ENCODE measurements at regions not wholly inside any gene's neighbourhood (a gene's known extent, or its start where the extent isn't known, plus 50 kb on each side); places are given as distances from the start of the nearest gene placed in this dataset.

- Mint-ChIP-seq H3K36me3 (no peaks in the 10 kb centered on the region), H3K4me1 (peaks cover 0 to 4% (median 0%) of the 10 kb centered on the region in 3 donors), H3K27me3 (peaks cover 3% of the 10 kb centered on the region), H3K9me3 (peaks cover 0 to 2% (median 0%) of the 10 kb centered on the region in 3 donors), H3K4me3 (no peak overlapping the region), H3K27ac (no peak overlapping the region)
Observed at GRCh38 chr5:164345853-164346252, 840.4 kb downstream of the MAT2B start.

DNA sequence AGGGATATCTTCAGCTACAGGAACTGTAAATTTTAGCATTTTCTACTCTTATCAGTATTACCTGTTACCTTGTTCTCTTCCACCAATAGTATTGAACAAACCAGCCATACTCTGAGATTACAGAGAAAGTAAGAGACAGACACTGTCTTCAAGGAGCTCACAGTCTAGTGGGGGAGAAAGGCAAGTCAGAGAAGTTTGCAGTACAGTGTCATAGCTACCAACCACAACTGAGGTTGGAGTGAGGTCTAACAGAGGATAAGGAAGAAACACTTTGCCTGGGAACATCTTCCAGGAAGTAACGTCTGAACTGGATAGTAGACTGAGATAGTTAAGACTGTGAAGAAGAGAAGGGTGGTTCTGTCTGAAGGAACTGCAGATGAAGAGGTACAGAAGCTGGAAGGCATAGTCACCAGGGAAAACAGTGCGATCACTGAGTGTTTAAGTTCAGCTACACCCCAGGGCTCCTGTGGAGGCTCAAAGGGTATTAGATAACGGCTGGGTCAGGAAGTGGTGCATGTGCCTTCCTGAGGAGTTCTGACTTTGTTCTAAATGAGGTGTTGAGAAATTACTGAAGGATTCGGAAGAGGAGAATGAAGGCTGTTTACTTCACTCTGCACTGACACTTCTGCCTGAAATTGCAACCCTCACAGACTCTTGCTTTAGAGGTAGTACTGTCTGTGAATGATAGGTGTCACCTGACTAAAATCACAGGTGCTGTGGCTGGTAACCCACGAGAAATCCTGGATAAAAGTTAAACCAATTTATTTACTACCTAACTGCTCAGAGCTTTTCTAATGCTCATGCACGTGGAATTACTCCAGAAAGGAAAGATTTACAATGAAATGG, 841.6 kb downstream of the MAT2B start:
- H3K27me3 Mint-ChIP-seq = peaks cover 3% of the 10 kb centered on the region
- no peaks in the 10 kb centered on the region for H3K36me3 Mint-ChIP-seq
- H3K4me3 Mint-ChIP-seq = no peak overlapping the region
- H3K9me3 Mint-ChIP-seq = peaks cover 0 to 2% (median 0%) of the 10 kb centered on the region in 3 donors
- peaks cover 0 to 4% (median 0%) of the 10 kb centered on the region in 3 donors for H3K4me1 Mint-ChIP-seq
- H3K27ac Mint-ChIP-seq = no peak overlapping the region

GRCh38 chr5:164350236-164350635, 844.8 kb downstream of the MAT2B start:
- peaks cover 0 to 4% (median 0%) of the 10 kb centered on the region in 3 donors for H3K4me1 Mint-ChIP-seq
- no peaks in the 10 kb centered on the region for H3K36me3 Mint-ChIP-seq
- H3K4me3 Mint-ChIP-seq = no peak overlapping the region
- no peak overlapping the region for H3K27ac Mint-ChIP-seq
- peaks cover 3% of the 10 kb centered on the region for H3K27me3 Mint-ChIP-seq
- peaks cover 0 to 2% (median 0%) of the 10 kb centered on the region in 3 donors for H3K9me3 Mint-ChIP-seq

- Mint-ChIP-seq H3K36me3 (no peaks in the 10 kb centered on the region), H3K4me1 (peaks cover 0 to 4% (median 0%) of the 10 kb centered on the region in 3 donors), H3K4me3 (no peak overlapping the region), H3K9me3 (peaks cover 0 to 2% (median 0%) of the 10 kb centered on the region in 3 donors), H3K27ac (no peak overlapping the region), H3K27me3 (peaks cover 6% of the 10 kb centered on the region)
Observed at GRCh38 chr5:164351245-164351834, 845.9 kb downstream of the MAT2B start.

- Mint-ChIP-seq H3K27me3 (peaks cover 6% of the 10 kb centered on the region), H3K4me1 (no peaks in the 10 kb centered on the region), H3K27ac (no peak overlapping the region), H3K4me3 (no peak overlapping the region), H3K36me3 (no peaks in the 10 kb centered on the region), H3K9me3 (peaks cover 0 to 2% (median 0%) of the 10 kb centered on the region in 3 donors)
Observed at GRCh38 chr5:164352695-164353094, 847.3 kb downstream of the MAT2B start.

DNA sequence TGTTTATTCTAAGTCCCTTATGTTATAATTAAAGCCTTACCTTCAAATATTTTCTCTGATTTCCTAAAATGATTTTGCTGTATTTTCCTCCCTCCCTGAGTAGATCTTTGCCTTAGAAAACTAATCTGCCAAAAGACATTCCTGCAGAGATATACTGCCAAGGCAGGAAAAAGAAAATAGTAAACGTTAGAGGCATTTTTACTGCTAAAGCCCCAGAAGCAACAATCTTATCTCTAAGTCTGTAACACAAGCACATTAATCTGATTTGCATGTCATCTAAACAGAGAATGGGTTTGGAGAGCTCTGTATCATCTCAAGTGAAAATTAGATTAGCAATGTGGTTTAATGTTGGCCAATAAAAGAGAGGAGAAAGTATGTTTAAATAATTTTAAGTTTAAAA, 847.7 kb downstream of the MAT2B start:
- H3K27ac Mint-ChIP-seq = no peak overlapping the region
- peaks cover 0 to 2% (median 0%) of the 10 kb centered on the region in 3 donors for H3K9me3 Mint-ChIP-seq
- H3K4me3 Mint-ChIP-seq = no peak overlapping the region
- peaks cover 6% of the 10 kb centered on the region for H3K27me3 Mint-ChIP-seq
- H3K36me3 Mint-ChIP-seq = no peaks in the 10 kb centered on the region
- H3K4me1 Mint-ChIP-seq = no peaks in the 10 kb centered on the region

- H3K27me3 Mint-ChIP-seq = peaks cover 6% of the 10 kb centered on the region
- no peaks in the 10 kb centered on the region for H3K36me3 Mint-ChIP-seq
- no peak overlapping the region for H3K4me3 Mint-ChIP-seq
- H3K9me3 Mint-ChIP-seq = peaks cover 0 to 2% (median 0%) of the 10 kb centered on the region in 3 donors
- H3K4me1 Mint-ChIP-seq = no peaks in the 10 kb centered on the region
- H3K27ac Mint-ChIP-seq = no peak overlapping the region
Observed at GRCh38 chr5:164354139-164354751, 848.8 kb downstream of the MAT2B start.

DNA sequence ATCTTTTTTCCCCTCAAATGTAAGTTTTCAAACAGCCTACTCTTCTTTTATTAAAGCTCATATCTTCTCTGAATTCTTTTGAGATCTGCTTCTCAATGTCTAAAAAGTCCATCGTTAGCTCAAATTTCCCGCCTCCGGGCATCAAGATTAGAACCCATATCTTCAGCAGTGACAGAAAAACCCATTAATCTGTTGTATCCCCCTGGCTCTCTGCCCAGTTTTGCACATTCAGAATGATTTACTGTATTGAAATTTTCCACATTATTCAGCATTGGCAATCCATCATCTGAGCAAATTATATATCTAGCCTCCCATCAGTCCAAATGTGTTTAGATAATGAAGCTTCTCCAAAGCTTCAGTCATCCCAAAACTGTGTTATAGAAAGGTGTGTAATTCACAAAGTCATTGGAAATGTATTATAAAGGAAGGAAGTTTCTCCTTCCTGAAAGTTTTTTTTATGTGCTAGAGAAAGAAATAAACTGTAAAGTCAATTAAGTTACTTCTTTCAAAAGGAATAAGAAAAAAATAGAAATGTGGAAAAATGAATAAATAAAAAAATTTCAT, 849.9 kb downstream of the MAT2B start:
- no peak overlapping the region for H3K4me3 Mint-ChIP-seq
- H3K4me1 Mint-ChIP-seq = no peaks in the 10 kb centered on the region
- H3K9me3 Mint-ChIP-seq = peaks cover 0 to 2% (median 2%) of the 10 kb centered on the region in 3 donors
- no peaks in the 10 kb centered on the region for H3K36me3 Mint-ChIP-seq
- peaks cover 5% of the 10 kb centered on the region for H3K27me3 Mint-ChIP-seq
- no peak overlapping the region for H3K27ac Mint-ChIP-seq

GRCh38 chr5:164356790-164357189, 851.4 kb downstream of the MAT2B start:
- Mint-ChIP-seq H3K4me1 (no peaks in the 10 kb centered on the region), H3K4me3 (no peak overlapping the region)

GRCh38 chr5:164357395-164358033, 852.1 kb downstream of the MAT2B start:
- peaks cover 0 to 2% (median 0%) of the 10 kb centered on the region in 3 donors for H3K9me3 Mint-ChIP-seq
- no peak overlapping the region for H3K27ac Mint-ChIP-seq
- H3K4me3 Mint-ChIP-seq = no peak overlapping the region
- H3K27me3 Mint-ChIP-seq = peaks cover 4% of the 10 kb centered on the region
- H3K4me1 Mint-ChIP-seq = no peaks in the 10 kb centered on the region
- H3K36me3 Mint-ChIP-seq = no peaks in the 10 kb centered on the region

More at GRCh38 chr5:164356790-164357189, 851.4 kb downstream of the MAT2B start:
- H3K9me3 Mint-ChIP-seq = peaks cover 0 to 2% (median 0%) of the 10 kb centered on the region in 3 donors
- no peaks in the 10 kb centered on the region for H3K36me3 Mint-ChIP-seq
- H3K27ac Mint-ChIP-seq = no peak overlapping the region
- H3K27me3 Mint-ChIP-seq = peaks cover 4% of the 10 kb centered on the region

- no peaks in the 10 kb centered on the region for H3K4me1 Mint-ChIP-seq
- no peaks in the 10 kb centered on the region for H3K36me3 Mint-ChIP-seq
Observed at GRCh38 chr5:164358531-164359259, 853.3 kb downstream of the MAT2B start.

GRCh38 chr5:164359260-164360255, 854.1 kb downstream of the MAT2B start:
- H3K27me3 Mint-ChIP-seq = peaks cover 4% of the 10 kb centered on the region
- H3K27ac Mint-ChIP-seq = no peak overlapping the region
- no peaks in the 10 kb centered on the region for H3K36me3 Mint-ChIP-seq
- peaks cover 0 to 2% (median 0%) of the 10 kb centered on the region in 3 donors for H3K9me3 Mint-ChIP-seq
- H3K4me1 Mint-ChIP-seq = no peaks in the 10 kb centered on the region
- H3K4me3 Mint-ChIP-seq = no peak overlapping the region

More at GRCh38 chr5:164358531-164359259, 853.3 kb downstream of the MAT2B start:
- H3K9me3 Mint-ChIP-seq = peaks cover 0 to 2% (median 0%) of the 10 kb centered on the region in 3 donors
- H3K27me3 Mint-ChIP-seq = peaks cover 4% of the 10 kb centered on the region
- no peak overlapping the region for H3K27ac Mint-ChIP-seq
- no peak overlapping the region for H3K4me3 Mint-ChIP-seq

DNA sequence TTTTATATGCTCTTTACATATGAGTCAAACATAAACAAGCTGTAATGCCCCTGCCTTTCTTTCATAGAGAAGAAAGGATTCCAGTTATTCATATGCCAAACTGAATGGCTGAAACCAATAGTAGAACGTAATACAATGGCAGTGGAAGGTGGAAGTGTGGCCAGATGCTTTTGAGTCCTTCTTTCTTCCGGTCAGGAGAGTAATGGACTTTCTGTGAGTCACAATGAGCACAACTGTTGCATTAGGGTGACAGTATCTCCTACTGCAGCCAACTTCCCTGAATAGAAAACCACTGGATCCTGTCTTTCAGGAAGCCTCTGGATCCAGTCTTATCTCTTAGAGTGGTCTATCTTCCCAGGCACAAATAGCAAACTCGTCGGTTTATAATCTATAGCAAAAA, 855.2 kb downstream of the MAT2B start:
- Mint-ChIP-seq H3K4me1 (no peaks in the 10 kb centered on the region), H3K27me3 (peaks cover 4% of the 10 kb centered on the region), H3K9me3 (peaks cover 0 to 2% (median 0%) of the 10 kb centered on the region in 3 donors), H3K4me3 (no peak overlapping the region), H3K27ac (no peak overlapping the region), H3K36me3 (no peaks in the 10 kb centered on the region)

All from IgD-negative memory B cell (primary cell).